ENCODE measurements at regions not wholly inside any gene's neighbourhood (a gene's known extent, or its start where the extent isn't known, plus 50 kb on each side); places are given as distances from the start of the nearest gene placed in this dataset.

DNA sequence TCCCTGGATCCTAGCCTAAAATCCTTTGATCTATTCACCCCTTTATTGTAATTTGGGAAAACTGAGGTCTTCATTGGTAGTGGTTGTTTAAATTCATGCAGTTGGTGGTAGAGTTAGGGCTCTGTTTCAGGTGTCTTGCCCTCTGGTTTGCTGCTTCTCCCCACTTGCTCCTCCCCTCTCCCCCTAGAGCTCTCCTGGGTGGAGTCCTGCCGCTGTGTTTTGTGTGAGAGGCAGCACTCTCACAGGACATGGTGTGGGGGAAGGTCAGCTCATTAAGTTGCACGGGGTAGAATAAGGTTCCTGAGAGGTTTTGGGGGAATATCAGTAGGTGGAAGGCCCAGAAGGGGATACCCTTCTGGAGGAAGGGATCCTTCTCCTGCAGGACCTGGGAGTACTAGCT lies 98.1 kb upstream of the NECTIN1 start:
- H3K4me2 ChIP-seq (ENCODE audit: low read length): no peak overlapping the region
- H3F3A ChIP-seq (ENCODE audit: insufficient read depth, low read length, poor library complexity, severe bottlenecking): no peaks in the 10 kb centered on the region
- no peaks in the 10 kb centered on the region for H3K9me3 ChIP-seq (ENCODE audit: low read length)
- no peaks in the 10 kb centered on the region for H4K20me1 ChIP-seq (ENCODE audit: insufficient read depth)
- no peak overlapping the region for H3K9ac ChIP-seq (ENCODE audit: low read length)
- H3K27ac ChIP-seq (ENCODE audit: low read length): no peak overlapping the region
- TF ChIP-seq EP300 (conservative IDR thresholded peaks at IDR 0.05; ENCODE audit: poor library complexity, severe bottlenecking) (no peak), MXI1 (conservative IDR thresholded peaks at IDR 0.05; ENCODE audit: poor library complexity, severe bottlenecking) (no peak), POLR2AphosphoS5 (IDR thresholded peaks at IDR 0.05) (no peak), EZH2 (IDR thresholded peaks at IDR 0.05; ENCODE audit: borderline replicate concordance, insufficient read depth, low read length, poor library complexity, severe bottlenecking) (no peak), RAD21 (conservative IDR thresholded peaks at IDR 0.05) (no peak), TAF1 (IDR thresholded peaks at IDR 0.05; ENCODE audit: low read depth) (no peak), SMC3 (conservative IDR thresholded peaks at IDR 0.05; ENCODE audit: poor library complexity) (no peak)
- TF ChIP-seq, protein P1, sequence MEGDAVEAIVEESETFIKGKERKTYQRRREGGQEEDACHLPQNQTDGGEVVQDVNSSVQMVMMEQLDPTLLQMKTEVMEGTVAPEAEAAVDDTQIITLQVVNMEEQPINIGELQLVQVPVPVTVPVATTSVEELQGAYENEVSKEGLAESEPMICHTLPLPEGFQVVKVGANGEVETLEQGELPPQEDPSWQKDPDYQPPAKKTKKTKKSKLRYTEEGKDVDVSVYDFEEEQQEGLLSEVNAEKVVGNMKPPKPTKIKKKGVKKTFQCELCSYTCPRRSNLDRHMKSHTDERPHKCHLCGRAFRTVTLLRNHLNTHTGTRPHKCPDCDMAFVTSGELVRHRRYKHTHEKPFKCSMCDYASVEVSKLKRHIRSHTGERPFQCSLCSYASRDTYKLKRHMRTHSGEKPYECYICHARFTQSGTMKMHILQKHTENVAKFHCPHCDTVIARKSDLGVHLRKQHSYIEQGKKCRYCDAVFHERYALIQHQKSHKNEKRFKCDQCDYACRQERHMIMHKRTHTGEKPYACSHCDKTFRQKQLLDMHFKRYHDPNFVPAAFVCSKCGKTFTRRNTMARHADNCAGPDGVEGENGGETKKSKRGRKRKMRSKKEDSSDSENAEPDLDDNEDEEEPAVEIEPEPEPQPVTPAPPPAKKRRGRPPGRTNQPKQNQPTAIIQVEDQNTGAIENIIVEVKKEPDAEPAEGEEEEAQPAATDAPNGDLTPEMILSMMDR (IDR thresholded peaks at IDR 0.05; ENCODE audit: poor library complexity, severe bottlenecking): no peak
- TF ChIP-seq, protein P2, sequence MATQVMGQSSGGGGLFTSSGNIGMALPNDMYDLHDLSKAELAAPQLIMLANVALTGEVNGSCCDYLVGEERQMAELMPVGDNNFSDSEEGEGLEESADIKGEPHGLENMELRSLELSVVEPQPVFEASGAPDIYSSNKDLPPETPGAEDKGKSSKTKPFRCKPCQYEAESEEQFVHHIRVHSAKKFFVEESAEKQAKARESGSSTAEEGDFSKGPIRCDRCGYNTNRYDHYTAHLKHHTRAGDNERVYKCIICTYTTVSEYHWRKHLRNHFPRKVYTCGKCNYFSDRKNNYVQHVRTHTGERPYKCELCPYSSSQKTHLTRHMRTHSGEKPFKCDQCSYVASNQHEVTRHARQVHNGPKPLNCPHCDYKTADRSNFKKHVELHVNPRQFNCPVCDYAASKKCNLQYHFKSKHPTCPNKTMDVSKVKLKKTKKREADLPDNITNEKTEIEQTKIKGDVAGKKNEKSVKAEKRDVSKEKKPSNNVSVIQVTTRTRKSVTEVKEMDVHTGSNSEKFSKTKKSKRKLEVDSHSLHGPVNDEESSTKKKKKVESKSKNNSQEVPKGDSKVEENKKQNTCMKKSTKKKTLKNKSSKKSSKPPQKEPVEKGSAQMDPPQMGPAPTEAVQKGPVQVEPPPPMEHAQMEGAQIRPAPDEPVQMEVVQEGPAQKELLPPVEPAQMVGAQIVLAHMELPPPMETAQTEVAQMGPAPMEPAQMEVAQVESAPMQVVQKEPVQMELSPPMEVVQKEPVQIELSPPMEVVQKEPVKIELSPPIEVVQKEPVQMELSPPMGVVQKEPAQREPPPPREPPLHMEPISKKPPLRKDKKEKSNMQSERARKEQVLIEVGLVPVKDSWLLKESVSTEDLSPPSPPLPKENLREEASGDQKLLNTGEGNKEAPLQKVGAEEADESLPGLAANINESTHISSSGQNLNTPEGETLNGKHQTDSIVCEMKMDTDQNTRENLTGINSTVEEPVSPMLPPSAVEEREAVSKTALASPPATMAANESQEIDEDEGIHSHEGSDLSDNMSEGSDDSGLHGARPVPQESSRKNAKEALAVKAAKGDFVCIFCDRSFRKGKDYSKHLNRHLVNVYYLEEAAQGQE (IDR thresholded peaks at IDR 0.05; ENCODE audit: borderline replicate concordance): no peak
- no peaks in the 10 kb centered on the region for H3K27me3 ChIP-seq (ENCODE audit: insufficient read depth, low read depth, low read length)
- H3K36me3 ChIP-seq (ENCODE audit: insufficient read depth, low read length): no peaks in the 10 kb centered on the region
- no peak overlapping the region for H3K4me3 ChIP-seq (ENCODE audit: low read length)
- no peaks in the 10 kb centered on the region for H3K79me2 ChIP-seq (replicated peaks; ENCODE audit: insufficient read depth, low read length)
- no peaks in the 10 kb centered on the region for H3K9me2 ChIP-seq (ENCODE audit: insufficient read depth, low read length)
- H2AFZ ChIP-seq (ENCODE audit: low read depth, low read length): no peak overlapping the region

DNA sequence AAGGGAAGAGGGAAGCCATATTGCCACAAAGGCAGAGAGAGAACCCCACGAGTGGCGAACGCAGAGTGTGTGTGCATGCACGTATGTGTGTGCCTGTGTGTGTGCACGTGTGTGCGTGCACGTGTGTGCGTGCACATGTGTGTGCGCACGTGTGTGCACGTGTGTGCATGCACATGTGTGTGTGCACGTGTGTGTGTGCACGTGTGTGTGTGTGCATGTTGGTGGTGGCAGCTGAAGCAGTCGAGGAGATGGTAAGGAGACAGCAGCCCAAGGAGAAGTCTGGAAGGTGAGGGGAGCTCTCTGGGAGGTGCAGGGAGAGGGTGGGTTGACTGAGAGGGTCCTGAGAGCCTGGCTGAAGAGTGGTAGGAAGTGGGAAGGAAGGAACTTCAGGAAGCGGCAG lies 94.1 kb upstream of the NECTIN1 start:
- Histone ChIP-seq H3K36me3 (ENCODE audit: insufficient read depth, low read length) (no peaks in the 10 kb centered on the region), H3K27ac (ENCODE audit: low read length) (no peak overlapping the region), H3K79me2 (replicated peaks; ENCODE audit: insufficient read depth, low read length) (no peaks in the 10 kb centered on the region), H4K20me1 (ENCODE audit: insufficient read depth) (no peaks in the 10 kb centered on the region), H3F3A (ENCODE audit: insufficient read depth, low read length, poor library complexity, severe bottlenecking) (no peaks in the 10 kb centered on the region), H2AFZ (ENCODE audit: low read depth, low read length) (no peak overlapping the region), H3K9me2 (ENCODE audit: insufficient read depth, low read length) (no peaks in the 10 kb centered on the region), H3K4me2 (ENCODE audit: low read length) (no peak overlapping the region), H3K9me3 (ENCODE audit: low read length) (no peaks in the 10 kb centered on the region), H3K4me3 (ENCODE audit: low read length) (no peak overlapping the region), H3K9ac (ENCODE audit: low read length) (no peak overlapping the region), H3K27me3 (ENCODE audit: insufficient read depth, low read depth, low read length) (no peaks in the 10 kb centered on the region)
- TF ChIP-seq POLR2AphosphoS5 (IDR thresholded peaks at IDR 0.05): no peak
- no peak for TF ChIP-seq MXI1 (conservative IDR thresholded peaks at IDR 0.05; ENCODE audit: poor library complexity, severe bottlenecking)
- no peak for TF ChIP-seq RAD21 (conservative IDR thresholded peaks at IDR 0.05)
- TF ChIP-seq TAF1 (IDR thresholded peaks at IDR 0.05; ENCODE audit: low read depth): no peak
- TF ChIP-seq, protein P2 (IDR thresholded peaks at IDR 0.05; ENCODE audit: borderline replicate concordance): no peak
- no peak for TF ChIP-seq EP300 (conservative IDR thresholded peaks at IDR 0.05; ENCODE audit: poor library complexity, severe bottlenecking)
- TF ChIP-seq, protein P1 (IDR thresholded peaks at IDR 0.05; ENCODE audit: poor library complexity, severe bottlenecking): no peak
- no peak for TF ChIP-seq SMC3 (conservative IDR thresholded peaks at IDR 0.05; ENCODE audit: poor library complexity)
- TF ChIP-seq EZH2 (IDR thresholded peaks at IDR 0.05; ENCODE audit: borderline replicate concordance, insufficient read depth, low read length, poor library complexity, severe bottlenecking): no peak
